ENCODE measurements at regions not wholly inside any gene's neighbourhood (a gene's known extent, or its start where the extent isn't known, plus 50 kb on each side); places are given as distances from the start of the nearest gene placed in this dataset.

DNA sequence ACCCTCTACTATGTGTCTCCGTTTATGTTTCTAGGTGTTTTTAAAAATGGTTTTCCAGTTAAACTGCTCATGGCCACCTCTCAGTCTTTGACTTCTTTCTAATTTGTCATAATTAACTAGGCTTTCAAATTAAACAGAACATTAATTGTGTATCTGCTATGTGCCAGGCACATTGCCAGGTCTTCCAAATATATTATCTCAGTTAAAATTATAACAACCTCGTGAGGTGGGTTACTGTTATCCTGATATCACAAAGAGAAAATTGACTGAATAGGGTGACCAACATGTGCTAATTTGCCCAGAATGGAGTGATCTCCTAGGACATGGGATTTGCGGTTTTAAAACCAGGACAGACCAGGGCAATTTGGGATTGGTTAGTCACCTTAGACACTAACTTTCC is 222.4 kb upstream of the TLE3 start:
- FAIRE-seq: no peak
- no peak for TF ChIP-seq POLR2AphosphoS5 (IDR thresholded peaks at IDR 0.05; ENCODE audit: low read depth, low read length)
- TF ChIP-seq POLR2A (IDR thresholded peaks at IDR 0.05; ENCODE audit: low read depth, low read length): no peak
- TF ChIP-seq SPI1 (IDR thresholded peaks at IDR 0.05; ENCODE audit: low read depth, low read length): no peak
- no peak for TF ChIP-seq POU2F2 (IDR thresholded peaks at IDR 0.05; ENCODE audit: low read depth, low read length)
- no peak for TF ChIP-seq PAX5 (IDR thresholded peaks at IDR 0.05; ENCODE audit: insufficient read depth, low read length, severe bottlenecking)
- no peak for TF ChIP-seq TAF1 (IDR thresholded peaks at IDR 0.05; ENCODE audit: low read depth, low read length)

DNA sequence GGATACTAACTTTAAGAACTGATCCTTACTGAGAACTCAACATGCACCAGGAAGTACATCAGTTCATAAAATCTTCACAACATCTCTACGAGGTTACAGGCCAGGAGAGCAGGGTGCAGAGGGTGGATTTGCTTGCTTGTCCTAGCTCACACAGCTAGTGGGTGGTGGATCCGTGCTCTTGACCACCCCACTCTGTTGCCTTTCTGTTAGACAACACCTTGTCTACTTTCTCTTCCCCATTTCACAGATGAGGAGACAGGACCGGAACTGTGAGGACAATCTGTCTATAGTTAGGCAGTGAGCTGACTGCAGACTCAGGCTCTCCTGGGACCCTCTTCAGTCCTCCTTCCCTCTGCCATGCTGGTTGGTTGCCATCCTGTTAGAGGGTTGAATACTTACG is 221.7 kb upstream of the TLE3 start:
- DNase-seq (ENCODE audit: insufficient read length, low spot score): no peak
- FAIRE-seq: peak; percentile 93
- TF ChIP-seq PAX5 (IDR thresholded peaks at IDR 0.05; ENCODE audit: insufficient read depth, low read length, severe bottlenecking) (no peak), TAF1 (IDR thresholded peaks at IDR 0.05; ENCODE audit: low read depth, low read length) (no peak), SPI1 (IDR thresholded peaks at IDR 0.05; ENCODE audit: low read depth, low read length) (peak; percentile 99), POLR2A (IDR thresholded peaks at IDR 0.05; ENCODE audit: low read depth, low read length) (no peak), POLR2AphosphoS5 (IDR thresholded peaks at IDR 0.05; ENCODE audit: low read depth, low read length) (no peak), POU2F2 (IDR thresholded peaks at IDR 0.05; ENCODE audit: low read depth, low read length) (0 out of 2 replicates have a peak, but pooled peaks have one; percentile 49)

More for the DNA sequence above, 222.4 kb upstream of the TLE3 start:
- no peak for DNase-seq (ENCODE audit: insufficient read length, low spot score)

DNA sequence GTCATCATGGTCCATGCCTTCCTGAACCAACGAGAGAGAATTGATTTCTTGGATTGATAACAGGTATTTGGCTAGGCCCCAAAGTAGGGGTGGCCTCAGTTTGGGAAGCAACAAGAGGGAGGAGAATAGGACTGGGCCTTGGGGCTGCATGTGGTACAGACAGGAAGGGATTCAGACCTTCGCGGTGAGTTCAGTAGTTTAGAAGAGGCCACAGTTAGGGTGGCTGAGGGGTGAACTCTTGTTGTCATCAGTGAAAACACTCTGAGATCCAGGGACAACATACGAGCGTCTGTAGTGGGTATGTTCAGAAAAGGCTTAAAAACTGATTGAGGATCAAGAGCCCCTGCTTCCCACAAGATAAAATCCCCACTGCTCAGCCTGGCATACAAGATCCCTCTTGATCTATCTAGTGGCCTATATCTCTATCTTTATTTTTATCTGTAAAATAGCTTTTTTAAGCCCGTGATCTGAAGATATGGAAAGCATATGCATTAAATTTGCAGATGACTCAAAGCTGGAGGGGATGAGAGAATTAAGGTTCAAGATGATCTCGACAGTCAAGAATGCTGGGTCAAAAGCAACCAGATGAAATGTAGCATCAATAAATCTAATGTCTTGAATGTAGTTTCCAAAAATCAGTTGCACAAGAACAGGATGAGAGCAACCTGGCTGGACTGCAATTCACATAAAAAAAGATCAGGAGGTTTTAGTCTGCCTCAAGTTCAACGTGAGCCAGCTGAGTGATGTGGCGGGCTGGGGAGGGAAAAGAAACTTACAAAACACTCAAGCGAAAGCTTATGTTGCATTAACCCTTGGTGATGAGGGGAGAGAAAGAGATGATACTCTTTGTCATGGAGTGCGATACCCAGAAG is 221.1 kb upstream of the TLE3 start:
- no peak for FAIRE-seq
- TF ChIP-seq TAF1 (IDR thresholded peaks at IDR 0.05; ENCODE audit: low read depth, low read length): no peak
- TF ChIP-seq POLR2A (IDR thresholded peaks at IDR 0.05; ENCODE audit: low read depth, low read length): no peak
- TF ChIP-seq PAX5 (IDR thresholded peaks at IDR 0.05; ENCODE audit: insufficient read depth, low read length, severe bottlenecking): no peak
- TF ChIP-seq POLR2AphosphoS5 (IDR thresholded peaks at IDR 0.05; ENCODE audit: low read depth, low read length): no peak
- TF ChIP-seq SPI1 (IDR thresholded peaks at IDR 0.05; ENCODE audit: low read depth, low read length): no peak
- no peak for TF ChIP-seq POU2F2 (IDR thresholded peaks at IDR 0.05; ENCODE audit: low read depth, low read length)
- no peak for DNase-seq (ENCODE audit: insufficient read length, low spot score)

DNA sequence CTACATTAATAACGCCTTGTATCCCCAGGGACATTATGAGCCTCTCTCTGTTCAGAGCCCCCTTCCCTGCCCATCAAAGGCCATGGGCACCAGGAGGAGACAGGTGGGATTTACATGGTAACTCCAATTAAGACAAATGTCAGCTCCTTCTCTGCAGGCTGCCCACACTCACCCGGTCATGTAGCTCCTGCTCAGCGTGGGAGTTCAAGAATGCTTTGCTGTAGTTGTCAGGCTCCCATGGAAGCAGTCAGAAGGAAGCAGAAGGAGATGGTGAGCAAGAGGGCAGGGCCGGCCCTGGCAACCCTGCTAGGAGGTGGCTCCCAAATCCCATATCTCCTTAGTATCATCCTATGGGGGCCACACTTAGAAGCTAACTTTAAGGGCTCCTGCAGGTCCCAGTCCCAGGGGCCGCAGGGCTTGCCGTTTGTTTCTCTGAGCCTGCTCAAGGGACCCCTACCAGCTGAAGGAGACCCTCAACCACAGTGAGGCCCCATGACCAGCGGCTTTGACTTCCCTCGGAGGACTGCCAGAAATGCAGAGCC is 218.4 kb upstream of the TLE3 start:
- DNase-seq (ENCODE audit: insufficient read length, low spot score): no peak
- FAIRE-seq: no peak
- TF ChIP-seq SPI1 (IDR thresholded peaks at IDR 0.05; ENCODE audit: low read depth, low read length): no peak
- TF ChIP-seq POU2F2 (IDR thresholded peaks at IDR 0.05; ENCODE audit: low read depth, low read length): no peak
- TF ChIP-seq POLR2A (IDR thresholded peaks at IDR 0.05; ENCODE audit: low read depth, low read length): no peak
- no peak for TF ChIP-seq POLR2AphosphoS5 (IDR thresholded peaks at IDR 0.05; ENCODE audit: low read depth, low read length)
- TF ChIP-seq PAX5 (IDR thresholded peaks at IDR 0.05; ENCODE audit: insufficient read depth, low read length, severe bottlenecking): no peak
- no peak for TF ChIP-seq TAF1 (IDR thresholded peaks at IDR 0.05; ENCODE audit: low read depth, low read length)

DNA sequence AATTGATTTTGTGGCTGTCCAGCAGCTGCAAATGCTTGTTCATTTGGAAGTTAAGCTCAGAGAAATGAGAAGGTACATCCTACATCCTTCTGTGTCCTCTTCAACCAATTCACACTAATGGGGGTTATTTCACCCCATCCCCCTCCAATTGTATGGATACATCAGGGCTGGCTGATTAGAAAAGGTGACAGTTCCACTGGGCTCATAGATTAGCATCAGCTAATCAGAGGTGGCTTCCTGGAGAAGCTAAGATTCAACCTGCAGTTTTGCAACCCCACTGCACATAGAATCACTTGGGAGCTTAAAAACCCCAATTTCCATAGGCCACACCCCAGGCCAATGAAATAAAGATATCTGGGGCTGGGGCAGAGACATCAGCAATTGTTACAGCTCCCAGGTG is 217.7 kb upstream of the TLE3 start:
- no peak for DNase-seq (ENCODE audit: insufficient read length, low spot score)
- no peak for FAIRE-seq
- TF ChIP-seq PAX5 (IDR thresholded peaks at IDR 0.05; ENCODE audit: insufficient read depth, low read length, severe bottlenecking) (no peak), POLR2A (IDR thresholded peaks at IDR 0.05; ENCODE audit: low read depth, low read length) (no peak), TAF1 (IDR thresholded peaks at IDR 0.05; ENCODE audit: low read depth, low read length) (no peak), POU2F2 (IDR thresholded peaks at IDR 0.05; ENCODE audit: low read depth, low read length) (no peak), POLR2AphosphoS5 (IDR thresholded peaks at IDR 0.05; ENCODE audit: low read depth, low read length) (no peak), SPI1 (IDR thresholded peaks at IDR 0.05; ENCODE audit: low read depth, low read length) (no peak)

- FAIRE-seq (no peak), DNase-seq (ENCODE audit: insufficient read length, low spot score) (no peak)
- TF ChIP-seq PAX5 (IDR thresholded peaks at IDR 0.05; ENCODE audit: insufficient read depth, low read length, severe bottlenecking) (no peak), POU2F2 (IDR thresholded peaks at IDR 0.05; ENCODE audit: low read depth, low read length) (no peak)
These were observed 217.0 kb upstream of the TLE3 start for GRCh38 chr15:70314688-70315087.

DNA sequence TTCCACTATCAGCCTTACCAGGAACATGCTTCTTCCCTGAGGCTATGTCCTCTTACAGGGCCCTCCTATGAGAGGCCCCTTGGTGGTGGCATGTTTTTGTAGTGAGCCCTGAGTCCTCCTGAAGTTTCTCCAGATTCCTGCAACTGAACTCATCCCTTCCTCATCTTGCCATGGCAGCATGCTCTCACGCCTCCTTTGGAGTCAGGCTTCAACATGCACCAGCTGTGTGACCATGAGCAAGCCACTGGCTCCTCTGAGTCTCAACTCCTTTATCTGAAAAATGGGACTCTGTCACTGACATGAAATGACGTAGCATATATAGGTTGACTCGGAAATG is 216.3 kb upstream of the TLE3 start:
- no peak for DNase-seq (ENCODE audit: insufficient read length, low spot score)
- TF ChIP-seq PAX5 (IDR thresholded peaks at IDR 0.05; ENCODE audit: insufficient read depth, low read length, severe bottlenecking) (no peak), POU2F2 (IDR thresholded peaks at IDR 0.05; ENCODE audit: low read depth, low read length) (no peak), TAF1 (IDR thresholded peaks at IDR 0.05; ENCODE audit: low read depth, low read length) (no peak), SPI1 (IDR thresholded peaks at IDR 0.05; ENCODE audit: low read depth, low read length) (no peak), POLR2AphosphoS5 (IDR thresholded peaks at IDR 0.05; ENCODE audit: low read depth, low read length) (no peak), POLR2A (IDR thresholded peaks at IDR 0.05; ENCODE audit: low read depth, low read length) (no peak)
- no peak for FAIRE-seq

- no peak for DNase-seq (ENCODE audit: insufficient read length, low spot score)
- TF ChIP-seq POLR2A (IDR thresholded peaks at IDR 0.05; ENCODE audit: low read depth, low read length): no peak
- no peak for TF ChIP-seq PAX5 (IDR thresholded peaks at IDR 0.05; ENCODE audit: insufficient read depth, low read length, severe bottlenecking)
- no peak for TF ChIP-seq TAF1 (IDR thresholded peaks at IDR 0.05; ENCODE audit: low read depth, low read length)
- no peak for TF ChIP-seq POU2F2 (IDR thresholded peaks at IDR 0.05; ENCODE audit: low read depth, low read length)
- no peak for TF ChIP-seq SPI1 (IDR thresholded peaks at IDR 0.05; ENCODE audit: low read depth, low read length)
- TF ChIP-seq POLR2AphosphoS5 (IDR thresholded peaks at IDR 0.05; ENCODE audit: low read depth, low read length): no peak
- FAIRE-seq: no peak
These were observed 215.6 kb upstream of the TLE3 start for GRCh38 chr15:70313099-70314017.

- TF ChIP-seq POLR2AphosphoS5 (IDR thresholded peaks at IDR 0.05; ENCODE audit: low read depth, low read length): no peak
- DNase-seq (ENCODE audit: insufficient read length, low spot score) (no peak), FAIRE-seq (no peak)
These were observed 214.1 kb upstream of the TLE3 start for GRCh38 chr15:70311821-70312220.

All from GM12891 (cell line).